Uterus (tissue), 3 donors: ENCODE measurements at regions not wholly inside any gene's neighbourhood (a gene's known extent, or its start where the extent isn't known, plus 50 kb on each side); places are given as distances from the start of the nearest gene placed in this dataset.
"Not testable (repeated sequence)": the region's sequence is repeated elsewhere in the genome, so short reads cannot be mapped to it uniquely, and the experiment has no call there.

Experiments
- DNase-seq, 2 donors: peaks; one replicate each; pipeline ENCODE4 v3.0.0-alpha.2; 2019 to 2020
- H3K27ac ChIP-seq, 2 donors: fragments of 200-600 bp; sonication (generic); 1 replicate in 1 of 2; 2 replicates in 1 of 2; pipeline ENCODE4 v1.5.1; 2016 to 2018
- H3K27me3 ChIP-seq, 2 donors: fragments of 200-600 bp; sonication (generic); one replicate each; pipeline ENCODE4 v1.5.1; 2018 to 2019; ENCODE audit warnings: control low read depth in 1 of 2
- H3K36me3 ChIP-seq, 2 donors: fragments of 200-600 bp; sonication (generic); one replicate each; pipeline ENCODE4 v1.5.1; 2019; ENCODE audit warnings: control low read depth in 1 of 2
- H3K4me1 ChIP-seq, 2 donors: fragments of 200-600 bp; sonication (generic); one replicate each; pipeline ENCODE4 v1.5.1; 2018 to 2019; ENCODE audit warnings: control low read depth in 1 of 2
- H3K4me3 ChIP-seq, 2 donors: fragments of 200-600 bp; sonication (generic); 1 replicate in 1 of 2; 2 replicates in 1 of 2; pipeline ENCODE4 v1.5.1; 2018 to 2019; ENCODE audit warnings: mild to moderate bottlenecking in 1 of 2
- H3K9me3 ChIP-seq, 2 donors: fragments of 200-600 bp; sonication (generic); one replicate each; pipeline ENCODE4 v1.5.1; 2019; ENCODE audit warnings: control low read depth in 1 of 2
- CTCF ChIP-seq, 4 experiments: fragments of 200-600 bp in 2 of 4; fragments of 450-650 bp in 2 of 4; sonication (generic) in 2 of 4; IDR thresholded peaks; one replicate each; pipeline ENCODE4 v1.5.1; 2016 to 2019; ENCODE audit warnings: antibody characterized with exemption in 4 of 4, mild to moderate bottlenecking in 2 of 4, moderate library complexity in 1 of 4
- POLR2A ChIP-seq, 2 donors: fragments of 450-650 bp; IDR thresholded peaks; one replicate each; pipeline ENCODE4 v1.6.1; 2016; ENCODE audit warnings: antibody characterized with exemption in 2 of 2, mild to moderate bottlenecking in 1 of 2, moderate library complexity in 1 of 2
- intact Hi-C: fragments of 100-400 bp; cut with DNase I; formaldehyde crosslinking; loops from one replicate; pipeline ENCODE4 v1.15.1; 2023; ENCODE audit warnings: low total_unique reads
- donor health status: DM: yes; HTN: yes; CAD: no.

DNA sequence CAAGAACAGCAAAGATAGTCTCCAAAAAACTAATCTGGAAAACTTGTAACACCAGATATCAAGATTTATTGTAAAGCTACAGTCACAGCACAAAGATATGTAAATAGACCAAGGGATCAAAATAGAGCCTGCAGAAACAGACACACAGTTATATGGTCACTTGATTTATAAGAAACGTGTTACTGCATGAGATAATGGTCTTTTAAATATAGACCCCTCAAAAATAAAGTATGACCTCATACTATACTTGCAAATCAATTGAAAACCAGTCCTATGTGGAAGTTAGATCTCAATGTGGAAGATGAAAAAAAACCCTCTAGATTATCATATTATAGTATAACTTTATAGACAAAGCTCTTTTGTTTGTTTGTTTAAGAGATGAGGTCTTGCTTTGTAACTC, 247.3 kb upstream of the CNR1 start:
- intact Hi-C loops: no loop called here
- no peaks in the 10 kb centered on the region for H3K27me3 ChIP-seq
- TF ChIP-seq POLR2A (IDR thresholded peaks at IDR 0.05) (no peak), CTCF (IDR thresholded peaks at IDR 0.05) (no peak)
- H3K9me3 ChIP-seq: no peaks in the 10 kb centered on the region
- H3K4me3 ChIP-seq: no peak overlapping the region
- no peaks in the 10 kb centered on the region for H3K4me1 ChIP-seq
- no peaks in the 10 kb centered on the region for H3K36me3 ChIP-seq
- H3K27ac ChIP-seq: no peak overlapping the region
- no peak for DNase-seq

GRCh38 chr6:88408355-88408754, 242.2 kb upstream of the CNR1 start:
- H3K9me3 ChIP-seq, intact Hi-C loops: not testable (repeated sequence)

GRCh38 chr6:88406674-88407073, 240.5 kb upstream of the CNR1 start:
- DNase-seq, H3K9me3 ChIP-seq, H3K4me3 ChIP-seq, intact Hi-C loops, H3K27me3 ChIP-seq, H3K27ac ChIP-seq, H3K4me1 ChIP-seq, H3K36me3 ChIP-seq: not testable (repeated sequence)

More at GRCh38 chr6:88408355-88408754, 242.2 kb upstream of the CNR1 start:
- DNase-seq, H3K27ac ChIP-seq, H3K4me3 ChIP-seq, H3K36me3 ChIP-seq, H3K4me1 ChIP-seq, H3K27me3 ChIP-seq: not testable (repeated sequence)

DNA sequence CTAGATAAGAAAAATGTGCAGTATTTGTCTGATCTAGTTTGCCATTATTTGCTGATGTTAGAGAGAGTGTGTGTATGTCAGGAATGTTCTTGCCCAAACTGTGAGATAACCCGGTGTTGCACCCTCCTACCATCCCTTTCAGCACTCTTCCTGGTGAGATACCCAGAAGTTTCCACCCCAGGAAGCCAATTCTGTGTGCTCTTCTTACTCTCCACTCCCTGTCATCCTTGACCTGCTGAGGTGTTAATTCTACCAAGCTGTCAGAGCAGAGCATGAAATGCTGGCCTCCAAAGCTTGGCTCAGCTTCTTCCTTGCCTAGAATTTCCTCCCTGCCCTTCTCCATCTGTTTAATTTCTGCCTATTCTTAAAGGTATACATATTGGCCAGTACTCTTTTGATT, 237.3 kb upstream of the CNR1 start:
- Histone ChIP-seq H3K36me3 (no peaks in the 10 kb centered on the region), H3K4me1 (no peaks in the 10 kb centered on the region), H3K9me3 (no peaks in the 10 kb centered on the region), H3K27me3 (no peaks in the 10 kb centered on the region), H3K4me3 (no peak overlapping the region), H3K27ac (no peak overlapping the region)
- intact Hi-C loops: no loop called here
- DNase-seq: no peak
- no peak for TF ChIP-seq CTCF (IDR thresholded peaks at IDR 0.05)
- no peak for TF ChIP-seq POLR2A (IDR thresholded peaks at IDR 0.05)

DNA sequence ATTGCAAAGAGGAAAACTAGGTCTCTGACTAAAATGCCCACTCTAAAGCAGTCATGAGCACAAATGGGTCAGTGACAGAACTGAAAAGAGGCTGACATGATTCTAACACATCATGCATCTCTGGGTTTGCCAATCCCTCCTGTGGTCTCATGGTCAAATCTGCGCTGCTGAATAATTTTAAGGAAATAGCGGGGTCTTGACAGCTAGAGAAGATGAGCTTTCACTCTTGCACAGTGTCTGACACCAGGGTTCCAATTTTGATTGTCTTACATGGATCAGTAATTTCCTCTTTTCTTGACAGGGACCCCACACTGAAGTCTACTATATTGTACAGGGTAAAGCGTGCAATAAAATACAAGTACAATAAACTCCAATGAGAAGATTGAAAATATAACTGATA, 236.8 kb upstream of the CNR1 start:
- TF ChIP-seq POLR2A (IDR thresholded peaks at IDR 0.05): no peak
- no peak for TF ChIP-seq CTCF (IDR thresholded peaks at IDR 0.05)

DNA sequence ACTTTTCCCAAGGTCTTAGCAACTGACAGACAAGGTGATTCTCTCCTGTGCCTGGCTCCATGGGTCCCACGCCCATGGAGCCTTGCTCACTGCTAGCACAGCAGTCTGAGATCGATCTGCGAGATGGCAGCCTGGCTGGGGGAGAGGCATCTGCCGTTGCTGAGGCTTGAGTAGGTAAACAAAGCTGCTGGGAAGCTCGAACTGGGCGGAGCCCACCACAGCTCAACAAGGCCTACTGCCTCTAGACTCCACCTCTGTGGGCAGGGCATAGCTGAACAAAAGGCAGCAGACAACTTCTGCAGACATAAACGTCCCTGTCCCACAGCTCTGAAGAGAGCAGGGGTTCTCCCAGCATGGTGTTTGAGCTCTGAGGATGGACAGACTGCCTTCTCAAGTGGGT, 224.9 kb upstream of the CNR1 start:
- intact Hi-C loops: not testable (repeated sequence)

More for the DNA sequence above, 236.8 kb upstream of the CNR1 start:
- Histone ChIP-seq H3K27me3 (no peaks in the 10 kb centered on the region), H3K27ac (no peak overlapping the region), H3K4me3 (no peak overlapping the region), H3K4me1 (no peaks in the 10 kb centered on the region), H3K36me3 (no peaks in the 10 kb centered on the region), H3K9me3 (no peaks in the 10 kb centered on the region)
- intact Hi-C loops: no loop called here
- DNase-seq: no peak

GRCh38 chr6:88388589-88388988, 222.4 kb upstream of the CNR1 start:
- H3K27me3 ChIP-seq: no peaks in the 10 kb centered on the region
- intact Hi-C loops: no loop called here
- no peak for TF ChIP-seq POLR2A (IDR thresholded peaks at IDR 0.05)
- no peak for TF ChIP-seq CTCF (IDR thresholded peaks at IDR 0.05)
- H3K4me1 ChIP-seq: no peaks in the 10 kb centered on the region
- no peaks in the 10 kb centered on the region for H3K9me3 ChIP-seq
- no peak for DNase-seq
- no peak overlapping the region for H3K4me3 ChIP-seq
- H3K36me3 ChIP-seq: no peaks in the 10 kb centered on the region
- no peak overlapping the region for H3K27ac ChIP-seq

More for the DNA sequence above, 224.9 kb upstream of the CNR1 start:
- not testable (repeated sequence) for DNase-seq, H3K27ac ChIP-seq, H3K9me3 ChIP-seq, H3K4me3 ChIP-seq, H3K4me1 ChIP-seq, H3K36me3 ChIP-seq, H3K27me3 ChIP-seq
